Transverse colon (tissue), 4 donors: ENCODE measurements at regions not wholly inside any gene's neighbourhood (a gene's known extent, or its start where the extent isn't known, plus 50 kb on each side); places are given as distances from the start of the nearest gene placed in this dataset.

ENCODE experiments used
- DNase-seq: peaks from one replicate; pipeline ENCODE4 v3.0.0-alpha.2; 2019
- H3K27ac ChIP-seq, 4 donors: fragments of 200-600 bp; sonication (generic); 2 replicates each; pipeline ENCODE4 v1.5.1; 2016 to 2018; ENCODE audit warnings: inconsistent platforms in 4 of 4
- H3K27me3 ChIP-seq: fragments of 200-600 bp; sonication (generic); 2 replicates; pipeline ENCODE4 v1.5.1; 2017; ENCODE audit warnings: inconsistent platforms
- H3K36me3 ChIP-seq, 4 donors: fragments of 200-600 bp; sonication (generic); 2 replicates each; pipeline ENCODE4 v1.5.1; 2017 to 2019; ENCODE audit warnings: inconsistent platforms in 4 of 4
- H3K4me1 ChIP-seq, 4 donors: fragments of 200-600 bp; sonication (generic); 2 replicates each; pipeline ENCODE4 v1.5.1; 2017 to 2020; ENCODE audit warnings: inconsistent platforms in 4 of 4
- H3K4me3 ChIP-seq, 4 donors: fragments of 200-600 bp; sonication (generic); 1 replicate in 1 of 4; 2 replicates in 3 of 4; pipeline versions ENCODE4 v1.5.1 to v1.6.1; 2017 to 2019; ENCODE audit warnings: inconsistent platforms in 4 of 4
- H3K9me3 ChIP-seq, 2 donors: fragments of 200-600 bp; sonication (generic); 2 replicates each; pipeline ENCODE4 v1.5.1; 2017 to 2019; ENCODE audit warnings: inconsistent platforms in 2 of 2
- CTCF ChIP-seq, 5 experiments: fragments of 200-600 bp in 3 of 5; fragments of 450-650 bp in 2 of 5; sonication (generic) in 3 of 5; IDR thresholded peaks; 1 replicate in 2 of 5; 2 replicates in 3 of 5; pipeline ENCODE4 v1.5.1; 2016 to 2017; ENCODE audit warnings: antibody characterized with exemption in 5 of 5, inconsistent platforms in 3 of 5, mild to moderate bottlenecking in 2 of 5, moderate library complexity in 1 of 5
- EP300 ChIP-seq: sonication (generic); formaldehyde crosslinking; IDR thresholded peaks from one replicate; pipeline ENCODE4 v1.6.1; 2017; ENCODE audit warnings: antibody characterized with exemption, low read depth
- POLR2A ChIP-seq: fragments of 450-650 bp; IDR thresholded peaks from one replicate; pipeline ENCODE4 v1.6.1; 2016; ENCODE audit warnings: antibody characterized with exemption, mild to moderate bottlenecking, moderate library complexity
- POLR2AphosphoS5 ChIP-seq, 3 donors: sonication (generic); formaldehyde crosslinking; IDR thresholded peaks; one replicate each; pipeline ENCODE4 v1.6.1; 2016; ENCODE audit warnings: antibody characterized with exemption in 3 of 3
- WGBS, 2 donors: methylation state at CpG; one replicate each; pipeline ENCODE4 v1.1.5; 2018; ENCODE audit warnings: low coverage in 1 of 2; 5-methylcytosine and 5-hydroxymethylcytosine counted together
- in situ Hi-C, 4 donors: fragments of 200-750 bp; cut with MboI; loops; one replicate each; pipeline versions ENCODE4 v1.15.0 to v1.15.1; 2017; ENCODE audit warnings: low sequenced_read_pairs in 3 of 4, low pct_ligation_motif_present in 1 of 4, low pct_unique_long_range_greater_than_20kb in 1 of 4
- intact Hi-C: fragments of 100-400 bp; cut with DNase I; formaldehyde crosslinking; loops from one replicate; pipeline ENCODE4 v1.15.1; 2023; ENCODE audit warnings: low total_unique reads

- TF ChIP-seq EP300 (no peak), POLR2A (no peak)
- 73 to 88% methylated on average over 3 to 10 of the region's 10 CpGs for WGBS, 2 donors
- in situ Hi-C loops, result no loop called here
Observed at GRCh38 chr20:11301699-11302098, 616.0 kb upstream of the BTBD3 start.

GRCh38 chr20:11302436-11302835, 615.3 kb upstream of the BTBD3 start:
- DNase-seq, result no peak
- intact Hi-C loops, result no loop called here
- no peaks in the 10 kb centered on the region for H3K9me3 ChIP-seq
- in situ Hi-C loops, result no loop called here
- no peak for TF ChIP-seq POLR2A
- H3K27ac ChIP-seq, result no peak overlapping the region
- H3K4me3 ChIP-seq, result no peak overlapping the region
- no peaks in the 10 kb centered on the region for H3K27me3 ChIP-seq
- no peaks in the 10 kb centered on the region for H3K36me3 ChIP-seq
- H3K4me1 ChIP-seq, result no peaks in the 10 kb centered on the region
- 60 to 80% methylated on average over 2 to 3 of the region's 3 CpGs for WGBS, 2 donors

More at GRCh38 chr20:11301699-11302098, 616.0 kb upstream of the BTBD3 start:
- Histone ChIP-seq H3K27me3 (no peaks in the 10 kb centered on the region), H3K27ac (no peak overlapping the region), H3K9me3 (no peaks in the 10 kb centered on the region), H3K4me1 (no peaks in the 10 kb centered on the region), H3K4me3 (no peak overlapping the region), H3K36me3 (no peaks in the 10 kb centered on the region)
- intact Hi-C loops, result no loop called here
- no peak for DNase-seq

GRCh38 chr20:11304795-11305194, 612.9 kb upstream of the BTBD3 start:
- in situ Hi-C loops, result no loop called here
- Histone ChIP-seq H3K27ac (no peak overlapping the region), H3K4me3 (no peak overlapping the region), H3K36me3 (no peaks in the 10 kb centered on the region), H3K4me1 (no peaks in the 10 kb centered on the region), H3K27me3 (no peaks in the 10 kb centered on the region), H3K9me3 (no peaks in the 10 kb centered on the region)
- WGBS, 2 donors, result 67 to 79% methylated on average over 3 of the region's 3 CpGs
- intact Hi-C loops, result no loop called here
- TF ChIP-seq EP300 (no peak), POLR2AphosphoS5 (IDR thresholded peaks at IDR 0.05) (no peak), POLR2A (no peak), CTCF (IDR thresholded peaks at IDR 0.05) (no peak)
- DNase-seq, result no peak

- no peak for DNase-seq
- no peak for TF ChIP-seq CTCF (IDR thresholded peaks at IDR 0.05)
- no peak for TF ChIP-seq POLR2A
- no peak for TF ChIP-seq EP300
- TF ChIP-seq POLR2AphosphoS5 (IDR thresholded peaks at IDR 0.05), result no peak
- in situ Hi-C loops (no loop called here), intact Hi-C loops (no loop called here)
- Histone ChIP-seq H3K9me3 (no peaks in the 10 kb centered on the region), H3K27me3 (no peaks in the 10 kb centered on the region), H3K4me1 (no peaks in the 10 kb centered on the region), H3K36me3 (no peaks in the 10 kb centered on the region), H3K27ac (no peak overlapping the region), H3K4me3 (no peak overlapping the region)
- 71% methylated on average over 2 of the region's 2 CpGs; no CpG with 5 or more reads in 1 of the 2 donors for WGBS, 2 donors
Observed at GRCh38 chr20:11305406-11305805, 612.3 kb upstream of the BTBD3 start.

- WGBS, 2 donors, result 46 to 77% methylated on average over 2 to 3 of the region's 3 CpGs
- TF ChIP-seq POLR2A (no peak), POLR2AphosphoS5 (IDR thresholded peaks at IDR 0.05) (no peak), EP300 (no peak), CTCF (IDR thresholded peaks at IDR 0.05) (no peak)
- H3K27me3 ChIP-seq, result no peaks in the 10 kb centered on the region
- H3K36me3 ChIP-seq, result no peaks in the 10 kb centered on the region
- no peaks in the 10 kb centered on the region for H3K9me3 ChIP-seq
- in situ Hi-C loops, result no loop called here
- intact Hi-C loops, result no loop called here
- DNase-seq, result no peak
- no peak overlapping the region for H3K27ac ChIP-seq
- H3K4me3 ChIP-seq, result no peak overlapping the region
- no peaks in the 10 kb centered on the region for H3K4me1 ChIP-seq
Observed at GRCh38 chr20:11311659-11312224, 606.0 kb upstream of the BTBD3 start.
